ENCODE measurements at regions not wholly inside any gene's neighbourhood (a gene's known extent, or its start where the extent isn't known, plus 50 kb on each side); places are given as distances from the start of the nearest gene placed in this dataset.

DNA sequence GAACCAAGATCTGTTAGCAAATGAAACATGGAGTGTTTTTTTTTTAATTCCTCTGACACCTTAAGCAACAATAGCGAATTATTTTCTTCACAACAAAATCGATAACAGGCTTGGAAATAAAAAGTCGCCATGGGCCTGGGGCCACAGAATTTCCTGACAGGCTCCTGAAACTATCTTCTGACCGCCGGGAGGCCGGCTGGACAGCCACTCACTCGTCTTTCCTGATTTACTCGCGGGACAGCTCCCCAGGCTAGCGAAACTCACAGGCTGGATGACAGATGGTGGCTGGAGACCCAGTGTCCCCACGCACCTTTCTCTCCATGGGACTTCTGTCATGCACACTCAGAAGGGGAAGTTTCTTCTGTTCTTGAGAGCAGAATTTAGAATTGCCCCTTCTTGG, 143.3 kb upstream of the IRX2 start:
- no peak for DNase-seq (ENCODE audit: low read depth)

DNA sequence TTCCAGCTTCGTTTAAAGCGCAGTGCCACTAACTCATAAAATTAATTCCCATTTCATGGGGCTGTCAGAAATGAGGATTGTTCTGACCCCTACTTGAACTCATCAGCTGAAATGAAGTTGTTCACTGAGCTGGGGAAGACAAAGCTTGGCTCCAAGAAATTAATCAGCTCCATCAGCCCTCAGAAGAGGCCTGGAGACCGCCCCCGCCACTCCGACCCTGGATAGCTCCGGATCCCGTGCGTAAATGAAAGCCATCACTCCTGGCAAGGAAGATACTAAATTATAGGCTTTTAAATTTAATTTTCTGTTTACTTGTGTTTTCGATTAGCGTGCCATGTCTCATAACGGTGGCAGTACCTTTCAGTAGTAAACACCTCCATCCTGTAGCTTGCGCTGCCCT, 142.8 kb upstream of the IRX2 start:
- no peak for DNase-seq (ENCODE audit: low read depth)

DNA sequence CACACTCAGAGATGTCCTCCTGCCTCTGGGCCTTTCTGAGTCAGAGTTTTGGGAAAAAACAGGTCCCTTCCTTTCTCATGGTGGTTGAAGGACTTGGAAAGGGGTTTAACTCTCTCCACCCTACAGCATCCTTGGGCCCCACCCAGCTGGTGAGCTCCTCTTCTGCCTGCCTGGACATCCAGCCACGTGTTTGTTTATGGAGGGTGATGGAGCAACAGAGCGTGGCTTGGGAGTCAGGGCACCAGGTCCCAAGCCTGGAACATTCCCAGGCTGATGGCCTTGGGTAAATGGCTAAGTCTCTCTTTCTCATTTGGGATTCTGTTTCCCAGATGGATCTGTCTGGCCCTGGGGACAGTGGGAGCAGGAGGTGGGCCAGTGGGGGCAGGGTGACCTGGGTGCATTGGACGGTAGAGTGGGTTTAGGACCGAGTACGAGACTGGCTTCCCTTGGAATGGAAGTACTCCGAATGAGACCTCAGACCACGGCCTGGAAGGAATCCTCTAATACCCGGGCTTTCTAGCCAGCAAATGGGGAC, 141.1 kb upstream of the IRX2 start:
- DNase-seq (ENCODE audit: low read depth), result no peak

DNA sequence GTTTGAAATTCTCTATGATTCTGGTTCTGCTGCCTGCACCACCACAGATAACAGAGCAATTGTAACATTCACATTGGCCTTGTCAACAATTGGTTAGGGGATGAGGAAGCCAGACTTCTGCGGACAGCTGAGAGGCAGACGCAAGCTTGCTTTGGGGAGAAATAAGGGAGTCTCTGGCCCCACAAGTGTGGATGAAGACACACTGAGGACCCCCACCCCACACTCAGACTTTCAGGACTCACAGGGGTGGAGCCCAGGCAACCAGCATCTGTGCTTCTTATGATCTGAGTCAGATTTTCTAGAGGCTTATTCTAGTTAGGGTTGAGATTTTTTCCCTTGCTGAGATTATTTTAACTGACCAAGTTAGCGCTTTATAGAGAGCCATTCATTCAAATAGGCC, 140.3 kb upstream of the IRX2 start:
- no peak for DNase-seq (ENCODE audit: low read depth)

DNA sequence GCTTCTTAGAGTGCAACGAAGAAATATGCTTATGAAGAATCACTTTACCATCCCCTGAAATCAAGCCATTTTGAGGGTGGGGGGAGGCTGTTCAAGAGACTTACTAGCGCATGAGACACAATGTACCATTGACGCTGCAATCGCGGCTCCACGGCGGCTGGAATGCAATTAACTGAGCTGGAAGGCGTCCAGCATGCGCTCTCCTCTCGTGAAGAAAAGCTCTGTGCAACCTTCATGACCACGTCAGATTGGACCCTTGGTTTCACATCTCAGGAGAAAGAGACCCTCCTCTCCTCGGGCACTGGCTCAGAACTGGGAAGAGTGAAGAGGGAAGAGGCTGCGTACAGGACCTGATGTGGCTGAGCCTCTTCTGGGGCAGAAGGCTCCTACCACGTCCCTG, 138.5 kb upstream of the IRX2 start:
- no peak for DNase-seq (ENCODE audit: low read depth)

DNA sequence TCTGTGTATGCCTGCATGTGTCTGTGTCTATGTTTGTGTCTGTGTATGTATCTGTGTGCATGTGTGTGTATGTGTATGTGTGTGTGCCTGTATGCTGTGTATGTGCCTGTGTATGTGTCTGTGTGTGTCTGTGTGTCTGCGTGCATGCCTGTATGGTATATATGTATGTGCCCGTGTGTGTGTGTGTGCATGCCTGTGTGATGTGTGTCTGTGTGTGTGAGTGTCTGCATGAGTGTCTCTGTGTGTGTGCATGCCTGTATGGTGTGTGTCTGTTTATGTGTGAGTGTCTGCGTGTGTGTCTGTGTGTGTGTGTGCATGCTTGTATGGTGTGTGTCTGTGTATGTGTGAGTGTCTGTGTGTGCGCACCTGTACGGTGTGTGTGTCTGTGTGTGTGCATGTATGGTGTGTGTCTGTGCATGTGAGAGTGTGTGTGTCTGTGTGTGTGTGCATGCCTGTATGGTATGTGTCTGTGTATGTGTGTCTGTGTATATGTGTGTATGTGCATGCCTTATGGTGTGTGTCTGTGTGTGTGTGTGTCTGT, 137.1 kb upstream of the IRX2 start:
- no peak for DNase-seq (ENCODE audit: low read depth)

DNA sequence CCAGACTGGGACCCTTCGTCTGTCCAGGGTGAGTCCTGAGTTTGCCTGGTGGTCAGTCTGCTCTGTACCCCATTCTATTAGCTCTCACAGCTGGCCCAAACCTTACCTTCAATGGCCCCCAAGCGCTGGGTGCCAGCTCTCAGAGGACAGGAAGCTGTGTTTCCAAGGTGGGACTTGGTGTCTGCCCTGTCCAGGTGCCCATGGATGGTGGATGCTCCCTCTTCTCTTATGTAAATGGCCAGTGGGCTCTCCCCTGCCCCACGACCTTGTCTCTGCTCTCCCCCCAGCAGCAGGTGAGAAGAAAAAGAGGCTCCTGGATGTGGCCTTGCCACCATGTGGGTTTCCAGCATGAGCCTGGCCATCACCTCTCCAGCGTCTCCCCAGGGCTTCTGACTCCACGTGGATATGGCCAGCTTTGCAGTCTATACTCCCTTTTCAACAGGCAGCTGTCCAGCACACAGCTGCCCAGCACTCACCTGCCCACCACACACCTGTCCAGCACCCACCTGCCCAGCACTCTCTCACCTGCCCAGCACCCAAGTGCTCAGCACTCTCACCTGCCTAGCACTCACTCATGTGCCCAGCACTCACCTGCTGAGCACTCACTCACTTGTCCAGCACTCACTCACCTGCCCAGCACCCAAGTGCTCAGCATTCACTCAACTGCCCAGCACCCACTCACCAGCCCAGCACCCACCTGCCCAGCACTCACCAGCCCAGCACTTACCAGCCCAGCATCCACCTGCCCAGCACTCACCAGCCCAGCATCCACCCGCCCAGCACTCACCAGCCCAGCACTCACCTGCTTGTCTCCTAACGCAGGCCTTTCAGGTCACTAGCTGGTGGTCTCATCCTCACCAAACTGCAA, 136.2 kb upstream of the IRX2 start:
- DNase-seq (ENCODE audit: low read depth), result no peak

DNA sequence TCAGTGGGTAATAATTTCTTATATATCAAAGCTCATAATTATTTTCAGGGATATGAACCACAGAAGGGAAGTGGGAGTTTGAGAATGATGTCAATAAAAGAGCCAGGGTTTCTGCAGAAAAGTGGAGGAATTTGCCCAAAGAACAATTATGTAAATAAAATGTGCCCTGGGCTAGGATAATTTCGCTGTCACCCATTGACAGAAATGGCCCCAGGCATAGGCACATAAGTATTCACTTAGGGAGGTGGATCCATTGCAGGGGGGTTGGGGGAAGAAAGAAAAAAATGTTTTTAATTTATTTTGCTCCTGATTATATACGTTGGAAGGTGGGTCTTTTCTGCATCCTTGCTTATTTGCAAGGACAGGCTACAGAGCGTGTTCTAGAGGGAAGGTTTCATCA, 135.1 kb upstream of the IRX2 start:
- no peak for DNase-seq (ENCODE audit: low read depth)

DNA sequence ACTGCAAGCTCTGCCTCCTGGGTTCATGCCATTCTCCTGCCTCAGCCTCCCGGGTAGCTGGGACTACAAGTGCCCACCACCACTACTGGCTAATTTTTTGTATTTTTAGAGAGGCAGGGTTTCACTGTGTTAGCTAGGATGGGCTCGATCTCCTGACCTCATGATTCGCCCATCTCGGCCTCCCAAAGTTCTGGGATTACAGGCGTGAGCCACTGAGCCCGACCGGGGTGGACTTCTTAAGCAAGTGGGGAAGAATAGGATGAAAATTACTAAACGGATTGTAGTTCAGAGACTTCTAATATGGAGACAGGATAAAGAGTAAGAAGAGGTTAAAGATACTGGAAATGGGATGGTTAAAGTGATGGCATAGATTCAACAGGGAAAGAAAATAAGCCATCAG, 132.3 kb upstream of the IRX2 start:
- no peak for DNase-seq (ENCODE audit: low read depth)

DNA sequence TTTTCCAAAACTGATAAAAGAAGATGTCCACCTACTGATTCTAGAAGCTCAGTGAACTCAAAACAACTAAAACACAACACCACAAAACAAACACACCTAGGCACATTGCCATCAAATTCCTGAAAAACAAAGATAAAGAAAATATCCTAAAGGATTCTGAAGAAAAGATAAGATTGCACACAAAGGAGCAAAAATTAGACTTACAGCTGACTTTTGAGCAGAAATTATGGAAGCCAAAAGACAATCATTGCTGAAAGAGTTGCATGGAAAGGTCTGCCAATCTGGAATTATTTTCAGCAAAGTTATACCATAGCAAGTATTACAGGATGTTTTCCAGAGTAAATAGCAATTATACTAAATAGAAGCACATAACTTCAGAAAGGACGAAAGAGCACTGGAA, 128.2 kb upstream of the IRX2 start:
- no peak for DNase-seq (ENCODE audit: low read depth)

DNA sequence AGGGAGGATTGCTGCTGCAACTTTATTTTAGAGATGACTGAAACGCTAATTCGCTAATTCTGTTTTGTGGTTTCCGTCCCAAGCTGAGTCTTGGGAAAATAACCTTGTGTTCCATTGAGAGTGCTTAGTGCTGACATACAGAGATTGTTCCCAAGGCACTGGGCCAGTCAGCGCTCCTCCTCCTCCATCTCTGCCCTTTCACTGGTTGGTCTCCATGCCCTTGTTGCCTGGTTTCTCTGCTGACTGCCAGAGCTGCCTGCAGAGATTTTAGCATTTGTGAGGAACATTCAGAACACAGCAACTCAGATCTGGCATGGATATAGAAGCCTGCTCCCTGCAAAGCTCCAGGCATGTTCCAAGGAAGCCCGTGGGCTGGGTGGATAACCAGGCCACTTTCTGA, 126.0 kb upstream of the IRX2 start:
- DNase-seq (ENCODE audit: low read depth), result no peak

DNA sequence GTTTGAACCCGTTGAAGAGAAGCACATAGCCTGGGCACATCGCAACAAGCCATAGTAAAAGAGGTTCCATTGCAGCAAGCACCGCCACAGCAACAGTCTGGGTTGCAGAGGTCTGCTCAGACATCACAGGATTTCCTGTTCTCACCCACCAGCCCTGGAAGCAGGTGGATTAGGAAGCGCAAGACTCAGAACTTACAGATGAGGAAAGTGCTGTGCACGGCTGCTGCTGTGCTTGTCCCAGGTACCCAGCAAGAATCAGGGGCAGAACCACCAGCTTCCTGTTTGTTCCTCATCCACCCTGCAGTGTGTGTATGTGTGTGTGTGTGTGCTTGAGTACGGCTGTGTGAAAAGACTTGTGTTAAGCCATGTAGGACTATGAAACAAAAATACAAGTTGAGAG, 124.7 kb upstream of the IRX2 start:
- no peak for DNase-seq (ENCODE audit: low read depth)

DNA sequence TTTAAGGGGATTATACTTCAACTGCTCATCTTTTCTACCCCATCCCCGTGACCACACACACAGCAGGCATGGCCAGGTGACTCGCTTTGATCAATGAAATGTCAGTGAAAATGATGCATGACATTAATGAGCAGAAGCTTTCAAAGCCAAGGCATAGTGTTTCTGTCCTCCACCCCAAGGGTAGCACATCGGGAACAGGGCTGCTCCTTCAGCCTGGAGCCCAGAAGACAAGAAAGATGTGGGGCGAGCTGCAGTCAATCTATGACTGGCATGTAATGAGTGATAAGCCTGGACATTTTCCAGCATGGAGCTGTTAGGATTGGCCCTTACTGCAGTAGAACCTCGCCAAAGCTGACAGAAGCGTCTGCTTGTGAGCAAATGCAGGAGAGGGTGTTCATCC, 122.6 kb upstream of the IRX2 start:
- DNase-seq (ENCODE audit: low read depth), result no peak

DNA sequence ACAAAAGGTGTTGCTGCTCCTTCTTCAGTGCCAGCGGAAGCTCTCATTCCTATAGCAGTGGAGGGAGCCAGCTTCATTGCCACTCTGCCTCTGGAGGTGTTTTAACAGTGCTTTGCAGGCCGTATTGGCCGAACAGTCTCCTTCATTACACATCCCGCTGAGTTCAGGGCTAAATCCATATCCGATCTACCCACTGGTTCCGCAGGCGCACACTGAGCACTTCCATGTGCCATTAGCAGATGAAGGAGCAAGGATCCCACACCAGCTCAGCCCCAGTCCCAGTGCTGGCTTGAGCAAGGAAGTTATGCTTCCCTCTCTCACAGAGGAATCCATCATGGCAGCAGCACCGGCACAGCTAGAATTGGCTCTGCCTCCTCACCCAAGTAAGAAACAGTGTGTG, 121.2 kb upstream of the IRX2 start:
- no peak for DNase-seq (ENCODE audit: low read depth)

DNA sequence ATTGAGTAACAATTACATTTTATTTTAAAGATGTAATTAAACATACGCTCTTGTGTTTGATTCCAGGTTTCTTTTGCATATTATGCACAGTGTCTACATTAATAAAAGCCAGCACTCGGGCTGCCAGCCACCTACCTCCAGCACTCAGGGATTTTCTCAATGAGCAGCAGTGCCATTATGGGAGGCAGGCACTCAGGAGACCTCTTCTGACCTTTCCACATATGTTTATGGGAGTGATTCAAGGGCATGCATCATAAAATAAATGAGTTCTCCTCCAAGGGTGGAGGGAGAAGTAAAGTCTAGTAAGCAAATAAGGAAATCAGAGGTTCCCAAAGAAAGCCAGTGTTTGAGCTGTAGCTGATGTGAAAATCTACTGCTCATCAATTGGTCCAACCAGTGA, 119.8 kb upstream of the IRX2 start:
- DNase-seq (ENCODE audit: low read depth), result no peak

DNA sequence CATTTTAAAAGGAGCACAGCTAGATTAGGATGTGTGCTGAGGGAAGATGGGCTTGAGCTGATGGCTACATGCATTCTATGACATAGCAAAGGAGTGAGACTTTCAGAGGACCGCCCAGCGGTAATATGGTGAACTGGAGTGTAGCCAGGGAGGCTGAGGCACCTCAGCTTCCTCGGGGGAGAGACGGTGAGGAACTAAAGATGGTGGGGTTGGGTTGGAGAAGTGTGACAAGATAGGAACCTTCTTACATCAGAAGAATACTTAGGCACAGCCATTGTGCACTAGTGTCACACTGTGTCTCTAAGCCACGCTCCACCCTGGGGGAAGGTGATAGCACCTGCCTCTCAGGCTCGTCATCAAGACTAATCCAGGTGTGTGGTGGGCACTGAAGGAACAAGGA, 118.0 kb upstream of the IRX2 start:
- no peak for DNase-seq (ENCODE audit: low read depth)

DNA sequence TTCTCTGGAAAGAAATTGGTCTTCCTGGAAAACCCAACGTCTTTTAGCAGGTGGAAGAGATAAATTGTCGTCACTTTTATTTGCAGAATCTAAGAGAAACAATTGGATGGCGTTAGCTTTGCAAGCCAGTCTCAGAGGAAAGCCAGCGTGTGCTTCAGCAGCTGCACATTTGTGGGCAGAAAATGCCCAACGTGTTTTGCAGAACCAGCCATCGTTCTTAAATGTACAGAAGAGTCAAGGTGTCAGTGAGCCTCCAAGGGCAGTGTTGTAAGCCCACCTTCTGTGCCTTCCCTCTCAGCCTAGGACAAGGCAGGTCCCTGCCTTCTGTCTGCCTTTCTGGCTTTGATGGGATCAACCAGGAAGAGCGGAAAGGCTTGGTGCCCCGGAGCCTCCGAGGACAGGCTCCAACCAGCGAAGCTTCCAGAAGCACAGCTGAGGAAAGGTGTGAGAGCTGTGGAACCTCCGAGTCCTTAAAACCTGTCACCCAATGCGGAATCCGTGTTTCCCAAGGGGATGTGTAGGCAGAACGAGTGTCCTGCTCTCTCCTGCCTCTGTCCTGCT, 116.0 kb upstream of the IRX2 start:
- no peak for DNase-seq (ENCODE audit: low read depth)

DNA sequence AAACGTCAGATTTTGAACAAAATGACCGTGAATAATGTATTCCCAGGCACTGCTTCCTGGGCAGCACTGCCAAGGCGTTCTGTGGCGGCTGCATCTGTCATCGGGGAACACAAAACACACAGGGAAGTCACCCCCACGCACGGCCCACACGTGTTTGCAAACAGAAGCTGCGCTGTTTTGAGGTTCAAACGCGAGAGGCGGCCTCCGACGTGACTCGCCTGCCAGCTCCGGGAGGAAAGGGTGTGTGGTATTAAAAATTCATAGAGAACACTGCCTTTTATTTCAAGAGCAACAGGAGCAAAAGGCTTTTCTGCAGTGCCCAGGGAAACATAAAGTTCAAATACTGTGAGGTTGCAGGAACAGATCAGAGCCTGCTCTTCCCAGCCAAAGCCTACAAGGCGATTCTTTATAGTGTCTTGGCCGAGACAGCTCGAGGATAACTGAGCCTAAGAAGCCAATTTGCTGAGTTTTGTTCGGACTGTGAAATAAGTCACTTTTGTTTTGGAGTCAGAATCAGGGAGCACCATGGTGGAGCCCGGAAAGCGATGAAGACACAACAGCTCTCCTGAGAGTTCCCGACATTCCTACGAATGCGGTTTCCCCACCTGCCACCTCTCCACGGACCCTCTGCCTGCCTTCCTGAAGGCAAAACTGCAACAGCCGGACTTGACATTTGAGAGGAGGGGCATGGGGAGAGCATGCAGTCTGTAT, 115.3 kb upstream of the IRX2 start:
- no peak for DNase-seq (ENCODE audit: low read depth)

DNA sequence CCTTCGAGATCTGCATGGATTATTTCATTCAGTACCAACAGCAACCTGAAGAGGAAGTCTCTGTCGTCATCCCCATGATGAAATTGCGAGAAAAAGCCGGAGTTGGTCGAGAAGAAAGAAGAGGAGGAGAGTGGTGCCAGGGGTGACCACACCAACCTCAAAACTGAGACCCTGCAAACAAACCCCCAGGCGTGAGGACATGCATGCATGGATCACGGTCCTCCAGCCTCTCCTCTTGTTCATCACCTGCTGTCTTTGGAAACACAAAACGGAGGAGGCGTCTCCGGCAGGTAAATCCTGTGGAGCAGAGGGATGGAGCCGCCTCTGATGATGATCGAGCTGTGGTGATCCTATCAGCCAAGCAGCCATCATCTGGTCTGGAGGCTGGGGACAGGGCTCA, 114.4 kb upstream of the IRX2 start:
- DNase-seq (ENCODE audit: low read depth), result no peak

DNA sequence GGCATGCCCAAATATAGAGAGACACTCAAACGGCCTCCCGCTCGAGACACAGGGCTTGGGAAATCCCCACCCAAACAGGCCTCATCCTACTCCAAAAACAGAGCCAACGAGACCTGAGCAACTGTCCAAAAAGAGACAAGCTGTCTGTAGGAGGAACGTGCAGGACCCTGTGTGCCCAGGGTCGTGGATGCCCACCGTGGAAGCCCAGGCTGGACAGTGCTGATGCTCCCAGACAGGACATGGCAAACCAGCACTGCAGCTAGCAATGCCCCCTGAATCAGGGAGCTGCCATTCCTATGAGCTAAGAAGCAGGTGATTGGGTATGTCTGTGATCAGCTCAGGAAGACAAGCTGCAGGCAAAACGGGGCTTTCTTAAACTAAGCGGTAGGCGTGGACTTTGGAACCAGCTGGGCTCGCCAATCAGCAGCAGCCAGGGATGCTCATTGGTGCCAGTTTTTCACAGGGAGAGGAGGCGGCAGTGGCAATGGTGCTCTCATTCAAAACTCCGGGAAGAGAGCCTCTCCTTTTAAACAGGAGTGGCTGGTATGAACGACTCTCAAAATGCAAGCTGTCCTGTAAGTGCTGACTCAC, 113.1 kb upstream of the IRX2 start:
- no peak for DNase-seq (ENCODE audit: low read depth)

DNA sequence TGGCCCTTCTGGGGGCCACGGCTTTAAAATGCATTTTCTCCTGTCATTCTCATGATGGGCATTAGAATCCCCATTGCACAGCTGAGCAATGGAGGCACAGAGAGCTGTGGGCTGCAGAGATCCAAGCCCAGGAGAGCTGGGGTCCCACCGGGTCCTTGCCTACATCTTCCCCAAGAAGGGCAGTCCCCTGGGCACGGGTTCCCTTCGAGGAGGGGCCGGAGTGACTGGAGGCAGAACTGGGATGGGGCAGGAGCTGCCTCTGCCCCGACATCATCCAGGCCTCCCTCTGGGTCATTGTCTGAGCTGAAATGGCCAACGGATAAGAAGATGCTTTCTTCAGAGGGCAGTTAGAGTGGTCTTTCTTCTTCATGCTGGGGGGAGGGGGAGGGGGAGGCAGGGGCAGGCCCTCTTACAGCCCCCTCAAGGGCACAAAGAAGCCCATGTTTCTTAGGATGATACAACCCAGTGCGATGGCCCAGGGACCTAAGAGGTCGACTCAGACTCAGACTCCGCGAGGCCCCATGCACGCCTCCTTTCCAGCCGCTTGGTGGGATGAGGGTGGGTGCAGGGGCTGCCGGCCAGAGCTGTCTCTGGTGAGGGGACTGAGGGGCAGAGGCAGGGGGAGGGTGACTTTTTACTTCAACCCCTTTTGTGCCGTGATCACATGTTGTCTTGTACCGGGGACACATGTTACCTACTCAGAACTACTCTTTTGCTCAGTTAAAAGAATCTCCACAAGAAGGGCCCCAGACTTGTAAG, 112.4 kb upstream of the IRX2 start:
- no peak for DNase-seq (ENCODE audit: low read depth)

DNA sequence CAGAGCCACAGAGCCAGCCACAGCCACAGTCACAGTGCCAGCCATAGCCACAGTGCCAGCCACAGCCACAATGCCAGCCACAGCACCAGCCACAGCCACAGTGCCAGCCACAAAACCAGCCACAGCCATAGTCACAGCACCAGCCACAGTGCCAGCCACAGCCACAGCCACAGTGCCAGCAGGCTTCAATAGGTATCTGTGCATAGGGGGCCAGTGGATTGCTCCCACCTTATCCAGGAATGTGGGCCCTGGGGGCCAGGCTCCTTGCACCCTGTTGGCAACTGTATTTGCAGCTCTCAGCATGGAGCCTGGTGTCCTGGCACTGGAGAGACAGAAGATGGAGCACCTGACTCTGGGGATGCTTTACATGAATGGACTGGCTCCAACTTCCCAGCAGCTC, 111.7 kb upstream of the IRX2 start:
- DNase-seq (ENCODE audit: low read depth), result no peak
